H9 (cell line): ENCODE measurements at regions not wholly inside any gene's neighbourhood (a gene's known extent, or its start where the extent isn't known, plus 50 kb on each side); places are given as distances from the start of the nearest gene placed in this dataset.

Source experiments
- DNase-seq: peaks from one replicate; pipeline ENCODE4 v3.0.0-alpha.2; 2017
- H2AFZ ChIP-seq: one replicate; pipeline ENCODE4 v1.6.1; 2013; ENCODE audit warnings: mild to moderate bottlenecking, low read length, control low read depth, moderate library complexity
- H2AK5ac ChIP-seq: 2 replicates; pipeline ENCODE4 v1.6.1; 2013; ENCODE audit warnings: low read length, control low read depth, mixed read lengths; ENCODE audit not compliant: insufficient read length
- H2BK120ac ChIP-seq: one replicate; pipeline ENCODE4 v1.6.1; 2013; ENCODE audit warnings: low read depth, mild to moderate bottlenecking, low read length, control low read depth, inconsistent platforms; ENCODE audit not compliant: poor library complexity, severe bottlenecking
- H2BK12ac ChIP-seq: 2 replicates; pipeline ENCODE4 v1.6.1; 2013; ENCODE audit warnings: low read length, control low read depth, mixed read lengths, low read depth; ENCODE audit not compliant: insufficient read length
- H2BK15ac ChIP-seq: 2 replicates; pipeline ENCODE4 v1.6.1; 2013; ENCODE audit warnings: low read depth, low read length, control low read depth
- H2BK20ac ChIP-seq: one replicate; pipeline ENCODE4 v1.6.1; 2013; ENCODE audit warnings: low read depth, mild to moderate bottlenecking, low read length, control low read depth, inconsistent platforms; ENCODE audit not compliant: poor library complexity, severe bottlenecking
- H2BK5ac ChIP-seq: 2 replicates; pipeline ENCODE4 v1.6.1; 2013; ENCODE audit warnings: low read length, control low read depth, mixed read lengths; ENCODE audit not compliant: insufficient read length
- H3K14ac ChIP-seq: 2 replicates; pipeline ENCODE4 v1.6.1; 2013; ENCODE audit warnings: low read length, control low read depth; ENCODE audit not compliant: insufficient read depth
- H3K18ac ChIP-seq: 2 replicates; pipeline ENCODE4 v1.6.1; 2013; ENCODE audit warnings: low read depth, mild to moderate bottlenecking, mixed read lengths, low read length, control low read depth; ENCODE audit not compliant: insufficient read length
- H3K23ac ChIP-seq: 2 replicates; pipeline ENCODE4 v1.6.1; 2013; ENCODE audit warnings: low read length, control low read depth, mixed read lengths, low read depth; ENCODE audit not compliant: insufficient read length
- H3K23me2 ChIP-seq: 2 replicates; pipeline ENCODE4 v1.6.1; 2013; ENCODE audit warnings: low read depth, mild to moderate bottlenecking, mixed read lengths, low read length, control low read depth; ENCODE audit not compliant: insufficient read length, poor library complexity, severe bottlenecking
- H3K27ac ChIP-seq: 2 replicates; pipeline ENCODE4 v1.5.1; 2013; ENCODE audit warnings: low read length, control low read depth, mixed read lengths, low read depth; ENCODE audit not compliant: insufficient read length
- H3K27me3 ChIP-seq: 2 replicates; pipeline ENCODE4 v1.6.1; 2013; ENCODE audit warnings: low read length, control low read depth, inconsistent platforms; ENCODE audit not compliant: insufficient read depth
- H3K4ac ChIP-seq: 2 replicates; pipeline ENCODE4 v1.6.1; 2013; ENCODE audit warnings: low read depth, mild to moderate bottlenecking, control low read depth, inconsistent platforms, low read length, moderate library complexity
- H3K4me1 ChIP-seq: 2 replicates; pipeline ENCODE4 v1.6.1; 2013; ENCODE audit warnings: low read length, control low read depth, inconsistent platforms; ENCODE audit not compliant: insufficient read depth
- H3K4me2 ChIP-seq: 2 replicates; pipeline ENCODE4 v1.6.1; 2013; ENCODE audit warnings: low read length, control low read depth, mixed read lengths; ENCODE audit not compliant: insufficient read length, insufficient read depth
- H3K56ac ChIP-seq: 2 replicates; pipeline ENCODE4 v1.6.1; 2013; ENCODE audit warnings: low read depth, mild to moderate bottlenecking, mixed read lengths, low read length, control low read depth; ENCODE audit not compliant: insufficient read length
- H3K79me1 ChIP-seq: 2 replicates; pipeline ENCODE4 v1.6.1; 2013; ENCODE audit warnings: low read depth, mild to moderate bottlenecking, moderate library complexity, low read length, control low read depth, inconsistent platforms; ENCODE audit not compliant: insufficient read depth, poor library complexity, severe bottlenecking
- H3K79me2 ChIP-seq: 2 replicates; pipeline ENCODE4 v1.6.1; 2013; ENCODE audit warnings: low read length, control low read depth, inconsistent platforms; ENCODE audit not compliant: insufficient read depth
- H3K9ac ChIP-seq: 2 replicates; pipeline ENCODE4 v1.6.1; 2013; ENCODE audit warnings: low read length, control low read depth, mixed read lengths; ENCODE audit not compliant: insufficient read length; ENCODE audit errors: extremely low read depth
- H3K9me3 ChIP-seq: one replicate; pipeline ENCODE4 v1.6.1; 2013; ENCODE audit warnings: low read depth, low read length, inconsistent platforms; ENCODE audit not compliant: control insufficient read depth
- H3T11ph ChIP-seq: one replicate; pipeline ENCODE4 v1.6.1; 2013; ENCODE audit warnings: mild to moderate bottlenecking, low read length, control low read depth, inconsistent platforms
- H4K20me1 ChIP-seq: one replicate; pipeline ENCODE4 v1.6.1; 2013; ENCODE audit not compliant: control insufficient read depth, insufficient read length, insufficient read depth
- H4K5ac ChIP-seq: 2 replicates; pipeline ENCODE4 v1.6.1; 2013; ENCODE audit warnings: low read depth, mild to moderate bottlenecking, mixed read lengths, low read length, control low read depth; ENCODE audit not compliant: insufficient read length
- H4K8ac ChIP-seq: replicated peaks from 2 replicates; pipeline ENCODE4 v1.6.1; 2013; ENCODE audit warnings: low read length, control low read depth, mixed read lengths, low read depth; ENCODE audit not compliant: insufficient read length
- H4K91ac ChIP-seq: 2 replicates; pipeline ENCODE4 v1.6.1; 2013; ENCODE audit warnings: low read depth, mild to moderate bottlenecking, moderate library complexity, mixed read lengths, low read length, control low read depth; ENCODE audit not compliant: insufficient read length
- H3K27ac Mint-ChIP-seq, 3 experiments: 2 replicates in 2 of 3; 3 replicates in 1 of 3; pipeline ENCODE4 v1.8.0; 2020 to 2021; ENCODE audit warnings: mixed read lengths in 3 of 3, mild to moderate bottlenecking in 1 of 3, moderate library complexity in 1 of 3
- H3K27me3 Mint-ChIP-seq: 2 replicates; pipeline ENCODE4 v1.8.0; 2021; ENCODE audit warnings: low read depth, mild to moderate bottlenecking, moderate library complexity, mixed read lengths
- H3K36me3 Mint-ChIP-seq, 3 experiments: 2 replicates in 2 of 3; 3 replicates in 1 of 3; pipeline ENCODE4 v1.8.0; 2020 to 2021; ENCODE audit warnings: low read depth in 3 of 3, mixed read lengths in 3 of 3; ENCODE audit not compliant: insufficient read depth in 1 of 3
- H3K4me1 Mint-ChIP-seq, 2 experiments: 2 replicates each; pipeline ENCODE4 v1.8.0; 2020; ENCODE audit warnings: mixed read lengths in 2 of 2
- H3K4me3 Mint-ChIP-seq, 2 experiments: 2 replicates in 1 of 2; 3 replicates in 1 of 2; pipeline ENCODE4 v1.8.0; 2020 to 2021; ENCODE audit warnings: mild to moderate bottlenecking in 2 of 2, mixed read lengths in 2 of 2, moderate library complexity in 1 of 2
- H3K9me3 Mint-ChIP-seq, 2 experiments: 2 replicates in 1 of 2; 3 replicates in 1 of 2; pipeline ENCODE4 v1.8.0; 2020; ENCODE audit warnings: mild to moderate bottlenecking in 2 of 2, mixed read lengths in 2 of 2, moderate library complexity in 1 of 2
- CTCF ChIP-seq: fragments of 200-600 bp; sonication (generic); conservative IDR thresholded peaks from 3 replicates; pipeline ENCODE4 v1.8.0; 2021; ENCODE audit warnings: antibody characterized with exemption, mild to moderate bottlenecking
- WGBS: extraction: QIAGEN DNeasy Blood & Tissue Kit; methylation state at CpG from one replicate; pipeline ENCODE4 v1.1.7; 2013; ENCODE audit warnings: missing lambda C conversion rate, low lambda C conversion rate, mixed read lengths; ENCODE audit not compliant: insufficient read length; ENCODE audit errors: extremely low coverage; 5-methylcytosine and 5-hydroxymethylcytosine counted together

- Histone ChIP-seq H3K4me1 (peaks cover 2% of the 10 kb centered on the region; the same call in 1 of the 2 replicates), H2BK15ac (no peak overlapping the region), H3K4ac (no peak overlapping the region), H2BK120ac (no peak overlapping the region), H2BK12ac (no peak overlapping the region), H3T11ph (no peak overlapping the region), H4K20me1 (no peaks in the 10 kb centered on the region), H3K9me3 (no peaks in the 10 kb centered on the region), H4K91ac (no peak overlapping the region), H3K79me2 (no peaks in the 10 kb centered on the region), H3K56ac (no peak overlapping the region), H3K23me2 (no peaks in the 10 kb centered on the region), H4K5ac (no peak overlapping the region), H2BK5ac (no peak overlapping the region), H2BK20ac (no peak overlapping the region), H3K27ac (no peak overlapping the region), H3K9ac (no peak overlapping the region), H3K23ac (no peak overlapping the region), H4K8ac (no peak overlapping the region), H3K79me1 (no peaks in the 10 kb centered on the region), H3K18ac (no peak overlapping the region), H3K4me2 (no peak overlapping the region), H3K27me3 (no peaks in the 10 kb centered on the region), H2AFZ (no peak overlapping the region), H2AK5ac (no peak overlapping the region), H3K14ac (no peak overlapping the region)
- no peaks in the 10 kb centered on the region for H3K27me3 Mint-ChIP-seq
- no peak overlapping the region for H3K27ac Mint-ChIP-seq
- TF ChIP-seq CTCF = no peak
- H3K9me3 Mint-ChIP-seq = no peaks in the 10 kb centered on the region
- no peak overlapping the region for H3K4me3 Mint-ChIP-seq
- no CpG with 5 or more reads among the region's 1 CpG for WGBS
- peaks cover 10% of the 10 kb centered on the region in 2 experiments for H3K4me1 Mint-ChIP-seq
- no peak for DNase-seq
- H3K36me3 Mint-ChIP-seq = no peaks in the 10 kb centered on the region
Measured at GRCh38 chr4:111754003-111754402, 391.3 kb upstream of the FAM241A start.
